ENCODE measurements at regions not wholly inside any gene's neighbourhood (a gene's known extent, or its start where the extent isn't known, plus 50 kb on each side); places are given as distances from the start of the nearest gene placed in this dataset.

GRCh38 chr3:35276568-35276967 is 362.8 kb upstream of the ARPP21 start:
- BruUV-seq (replicated peaks), result no TSS peak
- H3K79me2 ChIP-seq (ENCODE audit: control insufficient read depth, insufficient read depth, low read length), result no peaks in the 10 kb centered on the region
- H3K4me1 ChIP-seq (ENCODE audit: control insufficient read depth, extremely low read depth, insufficient read depth, low read length), result no peaks in the 10 kb centered on the region
- no peaks in the 10 kb centered on the region for H3K27me3 ChIP-seq (ENCODE audit: control insufficient read depth in 2 of 2, insufficient read depth in 2 of 2, low read length in 2 of 2)
- TF ChIP-seq FOS (IDR thresholded peaks at IDR 0.05; ENCODE audit: borderline replicate concordance, insufficient read depth, low read length), result no peak
- no peak for TF ChIP-seq CTCF (IDR thresholded peaks at IDR 0.05; ENCODE audit: extremely low read depth in 1 of 2, insufficient read depth in 1 of 2, low read depth in 1 of 2, low read length in 2 of 2)
- TF ChIP-seq JUN (IDR thresholded peaks at IDR 0.05; ENCODE audit: borderline replicate concordance, insufficient read depth, insufficient read length, low read depth), result no peak
- TF ChIP-seq POLR2AphosphoS5 (IDR thresholded peaks at IDR 0.05; ENCODE audit: insufficient read depth, low read depth, low read length), result no peak
- no peak for TF ChIP-seq GATA2 (IDR thresholded peaks at IDR 0.05; ENCODE audit: insufficient read depth, insufficient read length, low read depth, low read length)
- no peak for TF ChIP-seq MYC (IDR thresholded peaks at IDR 0.05; ENCODE audit: low read depth, low read length)
- TF ChIP-seq MAX (IDR thresholded peaks at IDR 0.05; ENCODE audit: insufficient read depth, insufficient read length), result no peak
- TF ChIP-seq POLR2A (IDR thresholded peaks at IDR 0.05; ENCODE audit: low read depth, low read length), result no peak
- no peak for TF ChIP-seq EZH2 (IDR thresholded peaks at IDR 0.05; ENCODE audit: borderline replicate concordance, low read depth, low read length, severe bottlenecking)
- no peaks in the 10 kb centered on the region for H3K36me3 ChIP-seq (ENCODE audit: control insufficient read depth in 2 of 2, extremely low read depth in 1 of 2, insufficient read depth in 2 of 2, low read length in 2 of 2)
- H3K9ac ChIP-seq (replicated peaks; ENCODE audit: extremely low read depth, insufficient read depth, low read length), result no peak overlapping the region
- CTCF ChIA-PET, result no interaction called here
- no peaks in the 10 kb centered on the region for H4K20me1 ChIP-seq (replicated peaks; ENCODE audit: control insufficient read depth, extremely low read depth, insufficient read depth, low read length)
- no peak overlapping the region for H3K27ac ChIP-seq (ENCODE audit: insufficient read depth, low read depth, low read length)
- no peak for FAIRE-seq
- no peak overlapping the region for H2AFZ ChIP-seq (ENCODE audit: low read depth, low read length)
- DNase-seq (ENCODE audit: low read depth, low spot score), result no peak
- no peaks in the 10 kb centered on the region for H3K9me3 ChIP-seq (replicated peaks; ENCODE audit: control insufficient read depth, insufficient read depth, low read length)
- no peaks in the 10 kb centered on the region for H3K9me1 ChIP-seq (replicated peaks; ENCODE audit: control insufficient read depth, extremely low read depth, insufficient read depth, low read length)
- no peak overlapping the region for H3K4me2 ChIP-seq (ENCODE audit: insufficient read depth, low read length)
- POLR2A ChIA-PET, result no interaction called here
- H3K4me3 ChIP-seq (replicated peaks in 1 of 3; ENCODE audit: insufficient read depth in 1 of 3, low read depth in 1 of 3, low read length in 3 of 3), result no peak overlapping the region
- dilution Hi-C loops (cut with MboI; ENCODE audit: extremely low pct_ligation_motif_present, low sequenced_read_pairs), result no loop called here
- intact Hi-C loops (cut with micrococcal nuclease), result no loop called here

Measured in endothelial cell of umbilical vein (primary cell).